SU-DHL-6 (cell line): ENCODE measurements at regions not wholly inside any gene's neighbourhood (a gene's known extent, or its start where the extent isn't known, plus 50 kb on each side); places are given as distances from the start of the nearest gene placed in this dataset.

ENCODE experiments used
- H2AFZ ChIP-seq: fragments of 200-600 bp; sonication (generic); 2 replicates; pipeline ENCODE4 v1.6.1; 2014; ENCODE audit warnings: low read depth, mild to moderate bottlenecking, moderate library complexity, mixed read lengths, antibody characterized with exemption, low read length; ENCODE audit not compliant: severe bottlenecking
- H3F3A ChIP-seq: fragments of 200-600 bp; shearing (Covaris generic); 2 replicates; pipeline ENCODE4 v1.6.0; 2016; ENCODE audit warnings: antibody characterized with exemption, mild to moderate bottlenecking; ENCODE audit not compliant: insufficient read depth
- H3K27ac ChIP-seq: fragments of 200-600 bp; sonication (generic); 2 replicates; pipeline ENCODE4 v1.5.1; 2016; ENCODE audit warnings: low read depth, mild to moderate bottlenecking, low read length, moderate library complexity, mixed read lengths
- H3K27me3 ChIP-seq: fragments of 200-600 bp; sonication (generic), shearing (Covaris generic); 2 replicates; pipeline ENCODE4 v1.6.0; 2014; ENCODE audit warnings: mild to moderate bottlenecking, low read length
- H3K36me3 ChIP-seq: fragments of 200-600 bp; sonication (generic); 2 replicates; pipeline ENCODE4 v1.6.1; 2014; ENCODE audit warnings: mild to moderate bottlenecking, low read length, mixed read lengths
- H3K4me2 ChIP-seq: fragments of 300-600, 200-600 bp; shearing (Covaris generic), sonication (generic); 2 replicates; pipeline ENCODE4 v1.6.0; 2014; ENCODE audit warnings: low read length, low read depth, mild to moderate bottlenecking; ENCODE audit not compliant: poor library complexity, severe bottlenecking
- H3K4me3 ChIP-seq: fragments of 200-600 bp; sonication (generic); 2 replicates; pipeline ENCODE4 v1.5.1; 2014; ENCODE audit warnings: antibody characterized with exemption, low read length, mild to moderate bottlenecking, mixed read lengths; ENCODE audit not compliant: insufficient read depth, poor library complexity, severe bottlenecking
- H3K79me2 ChIP-seq: fragments of 200-600 bp; sonication (generic); 2 replicates; pipeline ENCODE4 v1.6.1; 2014; ENCODE audit warnings: mild to moderate bottlenecking, low read length, moderate library complexity; ENCODE audit not compliant: insufficient read depth
- H3K9ac ChIP-seq: fragments of 200-600 bp; sonication (generic); 2 replicates; pipeline ENCODE4 v1.7.0; 2014; ENCODE audit warnings: mild to moderate bottlenecking, low read length
- H3K9me2 ChIP-seq: fragments of 200-600 bp; sonication (generic); replicated peaks from 2 replicates; pipeline ENCODE4 v1.6.1; 2014; ENCODE audit warnings: low read length; ENCODE audit not compliant: insufficient read depth
- H3K9me3 ChIP-seq: fragments of 200-600 bp; sonication (generic); 2 replicates; pipeline ENCODE4 v1.6.1; 2014; ENCODE audit warnings: low read length, mixed read lengths; ENCODE audit not compliant: insufficient read depth
- H4K20me1 ChIP-seq: fragments of 200-600 bp; sonication (generic); 2 replicates; pipeline ENCODE4 v1.6.1; 2014; ENCODE audit warnings: low read depth, mild to moderate bottlenecking, antibody characterized with exemption, low read length, moderate library complexity, mixed read lengths
- EZH2phosphoT487 ChIP-seq: fragments of 200-600 bp; sonication (generic), shearing (Covaris generic); conservative IDR thresholded peaks from 2 replicates; pipeline ENCODE4 v1.6.1; 2018; ENCODE audit warnings: mild to moderate bottlenecking, antibody characterized with exemption, low read length, moderate library complexity, mixed read lengths
- TF ChIP-seq, protein P1 (sequence below): fragments of 200-600 bp; sonication (generic); IDR thresholded peaks from one replicate; pipeline ENCODE4 v1.5.1; 2017; ENCODE audit warnings: antibody characterized with exemption, mild to moderate bottlenecking, low read length, moderate library complexity; ENCODE audit not compliant: insufficient read depth, poor library complexity, severe bottlenecking

DNA sequence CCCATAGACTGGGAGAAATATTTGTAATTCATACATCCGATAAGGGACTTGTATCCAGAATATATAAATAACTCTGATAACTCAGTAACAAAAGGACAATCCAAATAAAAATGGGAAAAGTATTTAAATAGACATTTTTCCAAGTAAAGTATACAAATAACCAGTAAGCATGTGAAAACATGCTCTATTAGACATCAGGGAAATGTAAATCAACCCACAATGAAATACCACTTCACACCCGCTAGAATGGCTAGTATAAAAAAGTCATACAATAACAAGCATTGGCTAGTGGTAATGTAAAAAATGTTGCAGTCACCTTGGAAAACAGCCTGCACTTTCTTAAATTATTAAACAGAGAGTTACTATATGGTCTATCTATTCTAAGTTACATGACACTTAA lies 650.7 kb downstream of the C12orf50 start:
- no peak overlapping the region for H3K4me3 ChIP-seq
- H3K4me2 ChIP-seq: no peak overlapping the region
- no peaks in the 10 kb centered on the region for H4K20me1 ChIP-seq
- no peaks in the 10 kb centered on the region for H3F3A ChIP-seq
- H3K36me3 ChIP-seq: no peaks in the 10 kb centered on the region
- no peaks in the 10 kb centered on the region for H3K9me3 ChIP-seq
- no peaks in the 10 kb centered on the region for H3K79me2 ChIP-seq
- H3K27me3 ChIP-seq: no peaks in the 10 kb centered on the region
- H3K9ac ChIP-seq: no peak overlapping the region
- H3K27ac ChIP-seq: no peak overlapping the region
- no peaks in the 10 kb centered on the region for H3K9me2 ChIP-seq
- TF ChIP-seq, protein P1, sequence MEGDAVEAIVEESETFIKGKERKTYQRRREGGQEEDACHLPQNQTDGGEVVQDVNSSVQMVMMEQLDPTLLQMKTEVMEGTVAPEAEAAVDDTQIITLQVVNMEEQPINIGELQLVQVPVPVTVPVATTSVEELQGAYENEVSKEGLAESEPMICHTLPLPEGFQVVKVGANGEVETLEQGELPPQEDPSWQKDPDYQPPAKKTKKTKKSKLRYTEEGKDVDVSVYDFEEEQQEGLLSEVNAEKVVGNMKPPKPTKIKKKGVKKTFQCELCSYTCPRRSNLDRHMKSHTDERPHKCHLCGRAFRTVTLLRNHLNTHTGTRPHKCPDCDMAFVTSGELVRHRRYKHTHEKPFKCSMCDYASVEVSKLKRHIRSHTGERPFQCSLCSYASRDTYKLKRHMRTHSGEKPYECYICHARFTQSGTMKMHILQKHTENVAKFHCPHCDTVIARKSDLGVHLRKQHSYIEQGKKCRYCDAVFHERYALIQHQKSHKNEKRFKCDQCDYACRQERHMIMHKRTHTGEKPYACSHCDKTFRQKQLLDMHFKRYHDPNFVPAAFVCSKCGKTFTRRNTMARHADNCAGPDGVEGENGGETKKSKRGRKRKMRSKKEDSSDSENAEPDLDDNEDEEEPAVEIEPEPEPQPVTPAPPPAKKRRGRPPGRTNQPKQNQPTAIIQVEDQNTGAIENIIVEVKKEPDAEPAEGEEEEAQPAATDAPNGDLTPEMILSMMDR: no peak
- TF ChIP-seq EZH2phosphoT487: no peak
- no peak overlapping the region for H2AFZ ChIP-seq

DNA sequence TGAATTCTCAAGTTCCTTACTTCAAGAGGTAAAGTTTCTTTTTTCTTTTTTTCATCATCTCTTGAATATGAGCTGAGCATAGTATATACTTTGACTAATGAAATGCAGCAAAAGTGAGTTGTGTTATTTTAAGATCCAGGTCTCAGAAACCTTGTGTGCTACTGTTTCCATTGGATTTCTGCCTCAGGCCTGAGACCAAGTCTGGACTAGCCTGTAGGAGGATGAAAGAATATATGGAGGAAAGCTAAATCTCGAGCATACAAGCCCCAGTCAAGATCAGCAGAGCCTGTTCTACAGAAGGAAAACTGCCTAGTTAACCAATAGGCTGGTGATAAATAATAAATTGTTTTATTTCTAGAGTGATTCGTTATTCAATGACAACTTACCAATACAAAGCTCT lies 652.5 kb downstream of the C12orf50 start:
- Histone ChIP-seq H4K20me1 (no peaks in the 10 kb centered on the region), H2AFZ (no peak overlapping the region), H3K36me3 (no peaks in the 10 kb centered on the region), H3K4me3 (no peak overlapping the region), H3K79me2 (no peaks in the 10 kb centered on the region), H3K4me2 (no peak overlapping the region), H3K9me3 (no peaks in the 10 kb centered on the region), H3K27me3 (no peaks in the 10 kb centered on the region), H3F3A (no peaks in the 10 kb centered on the region), H3K9me2 (no peaks in the 10 kb centered on the region), H3K27ac (no peak overlapping the region), H3K9ac (no peak overlapping the region)
- TF ChIP-seq EZH2phosphoT487: no peak
- TF ChIP-seq, protein P1: no peak

DNA sequence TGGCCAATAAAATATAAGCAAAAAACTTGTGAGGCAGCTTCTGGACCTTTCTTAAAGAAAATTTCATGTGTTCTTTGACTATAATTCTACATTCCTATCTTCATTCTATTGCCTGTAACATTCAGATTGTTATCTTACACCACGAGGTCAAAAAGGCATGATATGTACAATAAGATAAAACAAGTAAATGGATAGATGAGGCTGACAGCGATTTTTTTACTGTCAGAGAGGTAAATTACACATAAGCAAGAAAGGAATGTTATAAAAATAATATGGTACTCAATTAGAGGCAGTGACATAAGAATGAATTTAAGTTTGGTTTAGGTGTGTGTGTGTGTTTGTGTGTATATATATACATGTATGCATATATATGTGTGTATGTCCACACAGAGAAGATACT lies 660.0 kb downstream of the C12orf50 start:
- H3K27ac ChIP-seq: no peak overlapping the region
- no peak for TF ChIP-seq EZH2phosphoT487
- TF ChIP-seq, protein P1: no peak

GRCh38 chr12:87368259-87368658 lies 660.9 kb downstream of the C12orf50 start:
- Histone ChIP-seq H3K79me2 (no peaks in the 10 kb centered on the region), H3K9me2 (no peaks in the 10 kb centered on the region), H3K27me3 (no peaks in the 10 kb centered on the region), H3K9me3 (no peaks in the 10 kb centered on the region), H2AFZ (no peak overlapping the region), H3K4me2 (no peak overlapping the region), H3K27ac (no peak overlapping the region), H3K36me3 (no peaks in the 10 kb centered on the region), H3K9ac (no peak overlapping the region), H3K4me3 (no peak overlapping the region), H3F3A (no peaks in the 10 kb centered on the region), H4K20me1 (no peaks in the 10 kb centered on the region)
- TF ChIP-seq, protein P1: no peak
- TF ChIP-seq EZH2phosphoT487: no peak

More for the DNA sequence above, 660.0 kb downstream of the C12orf50 start:
- Histone ChIP-seq H3K36me3 (no peaks in the 10 kb centered on the region), H3K4me3 (no peak overlapping the region), H2AFZ (no peak overlapping the region), H3K27me3 (no peaks in the 10 kb centered on the region), H3K9ac (no peak overlapping the region), H3K9me2 (no peaks in the 10 kb centered on the region), H3K79me2 (no peaks in the 10 kb centered on the region), H3F3A (no peaks in the 10 kb centered on the region), H3K9me3 (no peaks in the 10 kb centered on the region), H4K20me1 (no peaks in the 10 kb centered on the region), H3K4me2 (no peak overlapping the region)
